Loucy (cell line): ENCODE measurements at regions not wholly inside any gene's neighbourhood (a gene's known extent, or its start where the extent isn't known, plus 50 kb on each side); places are given as distances from the start of the nearest gene placed in this dataset.

Source experiments
- CTCF ChIP-seq: fragments of 200-600 bp; sonication (generic); conservative IDR thresholded peaks from 2 replicates; pipeline ENCODE4 v1.5.1; 2014; ENCODE audit warnings: mild to moderate bottlenecking, antibody characterized with exemption, low read length
- EZH2phosphoT487 ChIP-seq: fragments of 200-600 bp; IDR thresholded peaks from 2 replicates; pipeline ENCODE4 v1.6.1; 2018; ENCODE audit warnings: antibody characterized with exemption, mild to moderate bottlenecking, moderate library complexity, borderline replicate concordance

- TF ChIP-seq CTCF (no peak), EZH2phosphoT487 (no peak)
Measured at GRCh38 chr4:29948858-29949257, 771.3 kb upstream of the PCDH7 start.
